ENCODE measurements at regions not wholly inside any gene's neighbourhood (a gene's known extent, or its start where the extent isn't known, plus 50 kb on each side); places are given as distances from the start of the nearest gene placed in this dataset.

- Mint-ChIP-seq H3K4me3 (ENCODE audit: unreplicated experiment) (no peak overlapping the region), H3K9me3 (ENCODE audit: unreplicated experiment) (peaks cover 6% of the 10 kb centered on the region), H3K27ac (ENCODE audit: unreplicated experiment) (no peak overlapping the region), H3K27me3 (ENCODE audit: unreplicated experiment) (peaks cover 6% of the 10 kb centered on the region), H3K4me1 (ENCODE audit: low read depth, unreplicated experiment) (no peaks in the 10 kb centered on the region), H3K36me3 (ENCODE audit: unreplicated experiment) (peaks cover 14% of the 10 kb centered on the region)
- no peak for DNase-seq
- no peak for TF ChIP-seq CTCF (IDR thresholded peaks at IDR 0.05; ENCODE audit: partially characterized antibody, unreplicated experiment)
Measured at GRCh38 chr2:100222844-100223243, 80.5 kb upstream of the AFF3 start.

GRCh38 chr2:100218552-100218951 is 76.2 kb upstream of the AFF3 start:
- Mint-ChIP-seq H3K4me3 (ENCODE audit: unreplicated experiment) (no peak overlapping the region), H3K27me3 (ENCODE audit: unreplicated experiment) (peaks cover 6% of the 10 kb centered on the region), H3K36me3 (ENCODE audit: unreplicated experiment) (peaks cover 7% of the 10 kb centered on the region), H3K4me1 (ENCODE audit: low read depth, unreplicated experiment) (no peaks in the 10 kb centered on the region), H3K9me3 (ENCODE audit: unreplicated experiment) (peaks cover 6% of the 10 kb centered on the region), H3K27ac (ENCODE audit: unreplicated experiment) (no peak overlapping the region)
- TF ChIP-seq CTCF (IDR thresholded peaks at IDR 0.05; ENCODE audit: partially characterized antibody, unreplicated experiment), result no peak
- no peak for DNase-seq

GRCh38 chr2:100217323-100217722 is 74.9 kb upstream of the AFF3 start:
- Mint-ChIP-seq H3K27ac (ENCODE audit: unreplicated experiment) (no peak overlapping the region), H3K9me3 (ENCODE audit: unreplicated experiment) (peaks cover 3% of the 10 kb centered on the region), H3K4me1 (ENCODE audit: low read depth, unreplicated experiment) (peaks cover 1% of the 10 kb centered on the region), H3K36me3 (ENCODE audit: unreplicated experiment) (peaks cover 4% of the 10 kb centered on the region), H3K4me3 (ENCODE audit: unreplicated experiment) (no peak overlapping the region), H3K27me3 (ENCODE audit: unreplicated experiment) (peaks cover 3% of the 10 kb centered on the region)
- no peak for DNase-seq
- TF ChIP-seq CTCF (IDR thresholded peaks at IDR 0.05; ENCODE audit: partially characterized antibody, unreplicated experiment), result no peak

GRCh38 chr2:100216015-100216414 is 73.6 kb upstream of the AFF3 start:
- no peak for DNase-seq
- Mint-ChIP-seq H3K27ac (ENCODE audit: unreplicated experiment) (no peak overlapping the region), H3K36me3 (ENCODE audit: unreplicated experiment) (no peaks in the 10 kb centered on the region), H3K9me3 (ENCODE audit: unreplicated experiment) (peaks cover 3% of the 10 kb centered on the region), H3K27me3 (ENCODE audit: unreplicated experiment) (peaks cover 3% of the 10 kb centered on the region), H3K4me3 (ENCODE audit: unreplicated experiment) (no peak overlapping the region), H3K4me1 (ENCODE audit: low read depth, unreplicated experiment) (peaks cover 2% of the 10 kb centered on the region)
- no peak for TF ChIP-seq CTCF (IDR thresholded peaks at IDR 0.05; ENCODE audit: partially characterized antibody, unreplicated experiment)

- Mint-ChIP-seq H3K4me1 (ENCODE audit: low read depth, unreplicated experiment) (peaks cover 4% of the 10 kb centered on the region), H3K9me3 (ENCODE audit: unreplicated experiment) (peaks cover 3% of the 10 kb centered on the region), H3K27ac (ENCODE audit: unreplicated experiment) (no peak overlapping the region), H3K36me3 (ENCODE audit: unreplicated experiment) (no peaks in the 10 kb centered on the region), H3K27me3 (ENCODE audit: unreplicated experiment) (peaks cover 3% of the 10 kb centered on the region), H3K4me3 (ENCODE audit: unreplicated experiment) (no peak overlapping the region)
- DNase-seq, result no peak
- no peak for TF ChIP-seq CTCF (IDR thresholded peaks at IDR 0.05; ENCODE audit: partially characterized antibody, unreplicated experiment)
Measured at GRCh38 chr2:100215371-100215770, 73.0 kb upstream of the AFF3 start.

Measured in glutamatergic neuron (in vitro differentiated cells).